Ishikawa (cell line): ENCODE measurements at regions not wholly inside any gene's neighbourhood (a gene's known extent, or its start where the extent isn't known, plus 50 kb on each side); places are given as distances from the start of the nearest gene placed in this dataset.

Experiments
- CEBPB ChIP-seq: IDR thresholded peaks from 2 replicates; pipeline ENCODE4 v1.6.1; 2012
- CREB1 ChIP-seq: IDR thresholded peaks from 2 replicates; pipeline ENCODE4 v1.6.1; 2012; ENCODE audit warnings: low read depth
- EGR1 ChIP-seq: IDR thresholded peaks from 2 replicates; pipeline ENCODE4 v1.6.1; 2012
- EP300 ChIP-seq: IDR thresholded peaks from 2 replicates; pipeline ENCODE4 v1.6.1; 2012; ENCODE audit warnings: borderline replicate concordance
- FOXM1 ChIP-seq: IDR thresholded peaks from 2 replicates; pipeline ENCODE4 v1.6.1; 2012; ENCODE audit warnings: low read depth, borderline replicate concordance
- NFIC ChIP-seq: IDR thresholded peaks from 2 replicates; pipeline ENCODE4 v1.6.1; 2012
- RAD21 ChIP-seq: IDR thresholded peaks from 2 replicates; pipeline ENCODE4 v1.6.1; 2012; ENCODE audit warnings: low read depth
- TAF1 ChIP-seq: IDR thresholded peaks from 2 replicates; pipeline ENCODE4 v1.6.1; 2012; ENCODE audit warnings: low read depth, mild to moderate bottlenecking
- TCF12 ChIP-seq: IDR thresholded peaks from 2 replicates; pipeline ENCODE4 v1.6.1; 2012; ENCODE audit warnings: low read depth
- TEAD4 ChIP-seq: IDR thresholded peaks from 2 replicates; pipeline ENCODE4 v1.6.1; 2012
- YY1 ChIP-seq: IDR thresholded peaks from 2 replicates; pipeline ENCODE4 v1.6.1; 2012; ENCODE audit warnings: low read depth
- ZBTB7A ChIP-seq: IDR thresholded peaks from 2 replicates; pipeline ENCODE4 v1.6.1; 2012; ENCODE audit warnings: low read depth
- TF ChIP-seq, protein P1 (sequence below): IDR thresholded peaks from 2 replicates; pipeline ENCODE4 v1.6.1; 2012; ENCODE audit warnings: low read depth, mild to moderate bottlenecking
- TF ChIP-seq, protein P2 (sequence below): IDR thresholded peaks from 2 replicates; pipeline ENCODE4 v1.6.1; 2012
- TF ChIP-seq, protein P3 (sequence below): IDR thresholded peaks from 2 replicates; pipeline ENCODE4 v1.6.1; 2012

DNA sequence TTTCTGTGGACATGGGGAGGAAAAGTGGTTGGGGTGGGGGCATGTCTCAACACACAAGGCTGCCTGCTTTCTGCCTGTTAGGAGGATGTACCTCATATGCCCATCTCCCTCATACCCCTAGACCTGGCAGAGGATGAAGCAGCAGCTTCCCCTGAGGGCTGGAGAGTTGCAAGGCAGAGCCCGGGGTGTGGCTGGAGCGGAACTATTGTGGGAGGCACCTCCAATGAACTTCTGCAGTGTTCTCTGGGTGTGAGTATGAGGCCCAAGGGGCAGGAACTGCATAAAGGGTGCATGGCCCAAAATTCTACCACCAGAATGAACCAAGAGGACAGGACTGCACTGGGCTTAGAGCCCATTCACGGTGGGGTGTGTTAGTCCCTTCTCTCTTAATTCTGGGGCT lies 296.3 kb upstream of the SIX2 start:
- TF ChIP-seq, protein P1, sequence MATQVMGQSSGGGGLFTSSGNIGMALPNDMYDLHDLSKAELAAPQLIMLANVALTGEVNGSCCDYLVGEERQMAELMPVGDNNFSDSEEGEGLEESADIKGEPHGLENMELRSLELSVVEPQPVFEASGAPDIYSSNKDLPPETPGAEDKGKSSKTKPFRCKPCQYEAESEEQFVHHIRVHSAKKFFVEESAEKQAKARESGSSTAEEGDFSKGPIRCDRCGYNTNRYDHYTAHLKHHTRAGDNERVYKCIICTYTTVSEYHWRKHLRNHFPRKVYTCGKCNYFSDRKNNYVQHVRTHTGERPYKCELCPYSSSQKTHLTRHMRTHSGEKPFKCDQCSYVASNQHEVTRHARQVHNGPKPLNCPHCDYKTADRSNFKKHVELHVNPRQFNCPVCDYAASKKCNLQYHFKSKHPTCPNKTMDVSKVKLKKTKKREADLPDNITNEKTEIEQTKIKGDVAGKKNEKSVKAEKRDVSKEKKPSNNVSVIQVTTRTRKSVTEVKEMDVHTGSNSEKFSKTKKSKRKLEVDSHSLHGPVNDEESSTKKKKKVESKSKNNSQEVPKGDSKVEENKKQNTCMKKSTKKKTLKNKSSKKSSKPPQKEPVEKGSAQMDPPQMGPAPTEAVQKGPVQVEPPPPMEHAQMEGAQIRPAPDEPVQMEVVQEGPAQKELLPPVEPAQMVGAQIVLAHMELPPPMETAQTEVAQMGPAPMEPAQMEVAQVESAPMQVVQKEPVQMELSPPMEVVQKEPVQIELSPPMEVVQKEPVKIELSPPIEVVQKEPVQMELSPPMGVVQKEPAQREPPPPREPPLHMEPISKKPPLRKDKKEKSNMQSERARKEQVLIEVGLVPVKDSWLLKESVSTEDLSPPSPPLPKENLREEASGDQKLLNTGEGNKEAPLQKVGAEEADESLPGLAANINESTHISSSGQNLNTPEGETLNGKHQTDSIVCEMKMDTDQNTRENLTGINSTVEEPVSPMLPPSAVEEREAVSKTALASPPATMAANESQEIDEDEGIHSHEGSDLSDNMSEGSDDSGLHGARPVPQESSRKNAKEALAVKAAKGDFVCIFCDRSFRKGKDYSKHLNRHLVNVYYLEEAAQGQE, result no peak
- TF ChIP-seq YY1, result no peak
- no peak for TF ChIP-seq RAD21
- no peak for TF ChIP-seq NFIC

DNA sequence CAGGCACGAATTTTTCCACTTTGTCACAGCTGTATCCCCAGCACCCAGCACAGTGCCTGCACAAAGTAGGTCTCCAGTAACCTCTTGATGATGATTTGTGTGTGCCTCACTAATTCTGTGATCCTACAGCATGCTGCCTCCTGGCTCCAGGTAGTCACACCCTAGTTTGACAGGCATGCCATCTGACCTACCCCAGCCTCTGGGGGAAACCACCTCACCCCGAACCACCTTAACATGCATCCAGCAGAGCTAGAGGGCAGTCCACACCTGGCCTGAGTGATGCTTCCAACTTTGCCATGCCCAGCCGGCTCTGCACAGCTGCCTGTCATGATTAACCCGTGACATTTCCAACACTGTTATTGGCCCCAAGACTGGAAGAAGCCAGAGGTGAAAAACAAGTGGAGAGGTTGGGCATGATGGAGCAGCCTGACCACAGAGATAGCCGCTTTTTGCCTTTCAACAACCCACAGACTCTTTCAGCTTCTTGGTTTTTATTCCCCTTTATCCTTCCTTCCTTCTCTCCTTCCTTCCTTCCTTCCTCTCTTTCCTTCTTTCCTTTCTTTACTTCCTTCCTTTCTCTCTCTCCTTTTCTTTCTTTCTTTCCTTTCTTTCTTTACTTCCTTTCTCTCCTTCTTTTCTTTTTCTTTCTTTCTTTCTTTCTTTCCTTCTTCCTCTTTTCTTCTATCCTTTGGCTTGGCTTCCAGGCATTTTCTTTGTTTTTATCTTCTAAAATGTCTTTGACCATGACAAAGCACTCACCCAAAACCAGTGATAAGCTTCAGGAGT lies 294.4 kb upstream of the SIX2 start:
- TF ChIP-seq, protein P2, sequence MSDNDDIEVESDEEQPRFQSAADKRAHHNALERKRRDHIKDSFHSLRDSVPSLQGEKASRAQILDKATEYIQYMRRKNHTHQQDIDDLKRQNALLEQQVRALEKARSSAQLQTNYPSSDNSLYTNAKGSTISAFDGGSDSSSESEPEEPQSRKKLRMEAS, result no peak
- TF ChIP-seq FOXM1, result no peak
- TF ChIP-seq TEAD4, result no peak
- TF ChIP-seq, protein P3, sequence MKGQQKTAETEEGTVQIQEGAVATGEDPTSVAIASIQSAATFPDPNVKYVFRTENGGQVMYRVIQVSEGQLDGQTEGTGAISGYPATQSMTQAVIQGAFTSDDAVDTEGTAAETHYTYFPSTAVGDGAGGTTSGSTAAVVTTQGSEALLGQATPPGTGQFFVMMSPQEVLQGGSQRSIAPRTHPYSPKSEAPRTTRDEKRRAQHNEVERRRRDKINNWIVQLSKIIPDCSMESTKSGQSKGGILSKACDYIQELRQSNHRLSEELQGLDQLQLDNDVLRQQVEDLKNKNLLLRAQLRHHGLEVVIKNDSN, result no peak
- no peak for TF ChIP-seq ZBTB7A
- TF ChIP-seq EP300, result no peak

DNA sequence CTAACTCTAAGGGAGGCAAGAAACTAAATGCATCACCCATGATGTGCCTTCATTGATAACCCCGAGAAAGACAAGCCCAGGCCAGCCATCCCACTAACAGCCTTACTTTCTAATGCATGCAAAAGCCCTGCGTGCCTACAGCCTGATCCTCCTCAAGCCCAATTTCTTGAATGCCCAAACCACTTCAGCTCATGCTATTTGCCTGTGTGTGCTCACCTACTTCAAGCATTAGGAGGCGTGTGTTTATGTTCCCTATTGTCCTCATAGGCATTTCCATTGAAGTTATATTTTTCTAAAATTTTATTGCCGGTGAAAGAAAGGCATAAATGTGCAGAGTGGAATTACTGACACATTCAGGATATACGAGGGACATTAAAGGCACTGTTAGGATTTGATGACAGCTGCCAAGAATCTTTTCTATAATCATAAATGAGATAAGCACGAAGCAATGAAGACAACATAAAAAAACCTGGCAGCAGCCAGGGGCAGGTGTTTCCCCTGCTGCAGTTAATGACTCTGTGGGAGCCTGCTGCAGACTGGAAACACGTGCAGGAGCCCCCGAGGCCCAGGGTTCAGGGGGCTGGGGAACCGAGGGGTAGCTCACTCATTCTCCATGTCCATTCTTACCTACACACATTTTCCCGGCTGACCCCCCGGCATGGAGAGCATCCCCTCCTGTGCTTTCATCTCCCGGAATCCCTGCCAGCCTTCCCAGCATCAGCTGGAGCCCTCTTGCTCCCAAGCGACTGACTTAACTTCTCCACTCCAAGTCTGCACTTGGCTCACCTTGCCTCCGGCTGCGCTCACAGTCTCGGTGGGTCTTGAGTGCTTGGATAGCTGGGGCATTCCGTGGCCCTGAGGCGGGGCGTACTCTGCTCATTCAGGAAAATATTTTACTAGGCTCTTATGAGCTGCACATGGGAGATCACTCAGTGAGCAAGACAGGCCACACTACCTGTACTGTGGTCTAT lies 292.3 kb upstream of the SIX2 start:
- TF ChIP-seq RAD21, result no peak
- no peak for TF ChIP-seq EP300
- no peak for TF ChIP-seq ZBTB7A
- TF ChIP-seq TAF1, result no peak
- TF ChIP-seq TEAD4, result no peak
- TF ChIP-seq TCF12, result no peak
- TF ChIP-seq NFIC, result no peak
- TF ChIP-seq CREB1, result no peak

DNA sequence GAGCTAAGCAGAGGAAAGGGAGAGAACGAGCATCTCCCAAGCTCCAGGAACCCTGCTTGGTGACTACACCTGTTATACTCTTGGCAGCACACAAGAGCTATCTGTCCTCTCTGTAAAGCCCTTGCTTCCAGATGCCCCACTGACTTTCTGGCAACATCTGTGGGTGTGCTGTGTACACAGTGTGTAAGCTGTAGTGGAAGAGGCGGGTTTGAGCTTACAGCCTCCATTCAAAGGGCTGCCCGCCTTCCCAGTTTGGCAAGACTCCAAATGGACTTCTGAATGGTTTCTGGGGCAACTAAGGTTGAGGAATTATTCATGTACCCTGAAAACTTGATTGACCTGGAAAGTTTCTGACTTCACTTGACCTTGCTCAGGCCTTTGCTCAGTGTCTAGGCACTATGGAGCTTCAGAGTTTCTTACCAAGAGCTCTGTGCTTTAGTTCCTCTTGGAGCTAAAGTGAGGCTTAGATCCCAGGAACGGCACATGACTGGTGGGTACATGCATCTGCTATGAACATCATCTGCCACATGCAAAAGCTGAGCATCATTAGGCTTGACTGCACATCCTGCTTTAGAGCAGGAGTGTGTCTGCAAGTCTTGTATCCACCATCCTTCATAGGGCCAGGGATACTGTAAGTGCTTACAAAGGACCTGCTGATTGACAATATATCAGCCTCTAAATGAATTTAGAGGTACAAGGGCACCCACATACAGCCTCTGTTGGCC lies 290.9 kb upstream of the SIX2 start:
- TF ChIP-seq, protein P1, result no peak
- TF ChIP-seq NFIC (peak; percentile 77), TAF1 (no peak), EP300 (no peak)
- TF ChIP-seq, protein P2, result peak; percentile 25; the same call in 1 of the 2 replicates

DNA sequence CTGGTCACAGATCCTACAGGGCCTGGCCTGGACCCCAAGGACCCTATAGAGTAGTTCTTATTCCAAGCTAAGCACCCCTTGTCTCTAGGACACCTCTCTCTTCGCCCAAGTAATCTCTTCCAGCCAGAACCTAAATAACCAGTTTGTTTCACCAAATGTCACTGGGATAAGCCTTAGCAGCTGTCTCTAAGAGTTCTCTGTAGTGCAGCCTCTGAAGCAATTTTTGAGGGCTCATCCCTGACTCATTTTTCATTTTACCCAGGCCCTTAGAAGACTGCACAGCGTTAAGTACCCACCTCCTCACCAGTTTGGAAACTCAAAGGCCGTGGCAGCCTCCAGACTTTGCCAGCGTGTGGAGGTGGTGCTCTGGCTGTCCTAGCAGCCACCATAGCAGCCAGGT lies 290.1 kb upstream of the SIX2 start:
- TF ChIP-seq FOXM1 (no peak), TAF1 (no peak), NFIC (no peak), CREB1 (no peak), YY1 (no peak), EGR1 (no peak), ZBTB7A (no peak), EP300 (no peak), CEBPB (no peak), TCF12 (no peak), RAD21 (no peak), TEAD4 (no peak)
- TF ChIP-seq, protein P3, result no peak
- TF ChIP-seq, protein P1, result no peak
- TF ChIP-seq, protein P2, result no peak
